CD14-positive monocyte (primary cell): ENCODE measurements at regions not wholly inside any gene's neighbourhood (a gene's known extent, or its start where the extent isn't known, plus 50 kb on each side); places are given as distances from the start of the nearest gene placed in this dataset.

Experiments used
- DNase-seq, 3 donors: peaks; one replicate each; pipeline ENCODE4 v3.0.0-alpha.2; 2011 to 2022
- H2AFZ ChIP-seq: 2 replicates; pipeline ENCODE4 v1.6.0; 2012; ENCODE audit warnings: mild to moderate bottlenecking, low read depth, low read length, inconsistent platforms; ENCODE audit not compliant: insufficient read depth, poor library complexity, severe bottlenecking
- H3K27ac ChIP-seq, 2 donors: 1 replicate in 1 of 2; 2 replicates in 1 of 2; pipeline ENCODE4 v1.5.1; 2012 to 2013; ENCODE audit warnings: low read length in 2 of 2, control low read depth in 1 of 2, inconsistent platforms in 1 of 2, low read depth in 1 of 2, mild to moderate bottlenecking in 1 of 2
- H3K27me3 ChIP-seq, 2 donors: one replicate each; pipeline versions ENCODE4 v1.6.0 to v1.6.1; 2011 to 2013; ENCODE audit warnings: low read length in 2 of 2; ENCODE audit not compliant: control insufficient read depth in 2 of 2, insufficient read depth in 2 of 2
- H3K36me3 ChIP-seq, 2 donors: replicated peaks in 1 of 2; 1 replicate in 1 of 2; 2 replicates in 1 of 2; pipeline versions ENCODE4 v1.5.1 to v1.6.1; 2012 to 2013; ENCODE audit warnings: low read length in 2 of 2, control low read depth in 1 of 2, inconsistent platforms in 1 of 2, mild to moderate bottlenecking in 1 of 2; ENCODE audit not compliant: insufficient read depth in 2 of 2, control insufficient read depth in 1 of 2
- H3K4me1 ChIP-seq, 2 donors: 1 replicate in 1 of 2; 2 replicates in 1 of 2; pipeline versions ENCODE4 v1.5.1 to v1.6.1; 2012 to 2013; ENCODE audit warnings: low read length in 2 of 2, control low read depth in 1 of 2, inconsistent platforms in 1 of 2, mild to moderate bottlenecking in 1 of 2, moderate library complexity in 1 of 2; ENCODE audit not compliant: insufficient read depth in 2 of 2, control insufficient read depth in 1 of 2
- H3K4me2 ChIP-seq: replicated peaks from 2 replicates; pipeline ENCODE3; 2012; ENCODE audit warnings: low read length, moderate library complexity, mild to moderate bottlenecking; ENCODE audit not compliant: poor library complexity, severe bottlenecking; ENCODE audit errors: extremely low read depth
- H3K4me3 ChIP-seq, 3 experiments: fragments of 200-600 bp in 1 of 3; sonication (generic) in 1 of 3; replicated peaks in 1 of 3; 1 replicate in 2 of 3; 2 replicates in 1 of 3; pipeline ENCODE4 v1.5.1; 2011 to 2013; ENCODE audit warnings: low read length in 3 of 3, mild to moderate bottlenecking in 3 of 3, control low read depth in 2 of 3, low read depth in 2 of 3, inconsistent platforms in 1 of 3, moderate library complexity in 1 of 3
- H3K79me2 ChIP-seq: 2 replicates; pipeline ENCODE4 v1.6.0; 2012; ENCODE audit warnings: mild to moderate bottlenecking, control low read depth, inconsistent platforms, low read length, moderate library complexity; ENCODE audit not compliant: insufficient read depth
- H3K9ac ChIP-seq: 2 replicates; pipeline ENCODE4 v1.6.0; 2017; ENCODE audit warnings: low read length, mild to moderate bottlenecking; ENCODE audit not compliant: insufficient read depth, poor library complexity, severe bottlenecking
- H3K9me3 ChIP-seq, 2 donors: replicated peaks in 1 of 2; 1 replicate in 1 of 2; 2 replicates in 1 of 2; pipeline versions ENCODE4 v1.5.1 to v1.6.1; 2012 to 2013; ENCODE audit warnings: low read length in 2 of 2, control low read depth in 1 of 2; ENCODE audit not compliant: control insufficient read depth in 1 of 2, insufficient read depth in 1 of 2
- H4K20me1 ChIP-seq: 2 replicates; pipeline ENCODE4 v1.6.0; 2012; ENCODE audit warnings: mild to moderate bottlenecking, low read length, control low read depth, moderate library complexity; ENCODE audit not compliant: insufficient read depth
- H3K27ac Mint-ChIP-seq, 7 donors: one replicate each; pipeline ENCODE4 v1.8.0; 2020; ENCODE audit warnings: mild to moderate bottlenecking in 7 of 7, mixed read lengths in 7 of 7, moderate library complexity in 6 of 7, inconsistent platforms in 2 of 7
- H3K27me3 Mint-ChIP-seq, 3 donors: one replicate each; pipeline ENCODE4 v1.8.0; 2021 to 2022; ENCODE audit warnings: low read depth in 3 of 3, mild to moderate bottlenecking in 3 of 3, mixed read lengths in 3 of 3, moderate library complexity in 3 of 3, inconsistent platforms in 1 of 3
- H3K36me3 Mint-ChIP-seq, 2 donors: one replicate each; pipeline ENCODE4 v1.8.0; 2020; ENCODE audit warnings: mixed read lengths in 2 of 2, inconsistent platforms in 1 of 2, mild to moderate bottlenecking in 1 of 2
- H3K4me1 Mint-ChIP-seq: one replicate; pipeline ENCODE4 v1.8.0; 2020; ENCODE audit warnings: mild to moderate bottlenecking, mixed read lengths
- H3K4me3 Mint-ChIP-seq, 2 donors: one replicate each; pipeline ENCODE4 v1.8.0; 2020; ENCODE audit warnings: mild to moderate bottlenecking in 2 of 2, mixed read lengths in 2 of 2, moderate library complexity in 1 of 2
- H3K9me3 Mint-ChIP-seq, 7 donors: one replicate each; pipeline ENCODE4 v1.8.0; 2020 to 2022; ENCODE audit warnings: mixed read lengths in 7 of 7, mild to moderate bottlenecking in 6 of 7, moderate library complexity in 6 of 7, inconsistent platforms in 2 of 7
- WGBS: methylation state at CpG from one replicate; pipeline ENCODE4 v1.1.5; 2013; ENCODE audit warnings: missing lambda C conversion rate; ENCODE audit not compliant: insufficient coverage; 5-methylcytosine and 5-hydroxymethylcytosine counted together
- intact Hi-C, 2 donors: fragments of 100-400 bp; cut with micrococcal nuclease; formaldehyde crosslinking; loops; one replicate each; pipeline versions ENCODE4 v1.15.0 to v1.15.1; 2023
- TF ChIP-seq, protein P1 (sequence below): fragments of 200-600 bp; IDR thresholded peaks from one replicate; pipeline ENCODE4 v1.8.0; 2022; ENCODE audit warnings: antibody characterized with exemption, mild to moderate bottlenecking

DNA sequence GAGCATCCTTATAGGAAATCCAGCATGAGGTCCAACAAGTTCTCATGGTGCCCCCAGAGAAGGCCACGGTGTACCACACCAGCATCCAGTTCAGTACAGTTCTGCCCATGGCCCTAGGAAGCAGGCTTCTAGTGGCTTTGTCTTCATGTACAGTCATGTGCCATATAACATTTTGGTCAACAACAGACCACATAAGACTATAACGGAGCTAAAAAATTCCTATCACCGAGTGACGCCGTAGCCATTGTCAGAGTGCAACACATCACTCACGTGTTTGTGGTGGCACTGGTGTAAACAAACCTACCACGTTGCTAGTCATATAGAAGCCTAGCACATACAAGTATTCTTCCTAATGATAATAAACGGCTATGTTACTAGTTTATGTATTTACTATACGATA, 209.0 kb downstream of the ARRDC4 start:
- Histone ChIP-seq H3K36me3 (no peaks in the 10 kb centered on the region), H3K9me3 (no peaks in the 10 kb centered on the region), H2AFZ (no peak overlapping the region), H3K9ac (no peak overlapping the region), H3K4me3 (no peak overlapping the region), H3K27me3 (no peaks in the 10 kb centered on the region), H3K4me1 (peaks cover 0 to 1% of the 10 kb centered on the region in 2 donors), H3K79me2 (no peaks in the 10 kb centered on the region), H3K27ac (no peak overlapping the region), H3K4me2 (no peak overlapping the region), H4K20me1 (no peaks in the 10 kb centered on the region)
- DNase-seq, result no peak
- H3K4me3 Mint-ChIP-seq, result no peak overlapping the region
- no peaks in the 10 kb centered on the region for H3K4me1 Mint-ChIP-seq
- peaks cover 1 to 8% (median 3%) of the 10 kb centered on the region in 3 donors for H3K27me3 Mint-ChIP-seq
- H3K9me3 Mint-ChIP-seq, result no peaks in the 10 kb centered on the region
- TF ChIP-seq, protein P1, sequence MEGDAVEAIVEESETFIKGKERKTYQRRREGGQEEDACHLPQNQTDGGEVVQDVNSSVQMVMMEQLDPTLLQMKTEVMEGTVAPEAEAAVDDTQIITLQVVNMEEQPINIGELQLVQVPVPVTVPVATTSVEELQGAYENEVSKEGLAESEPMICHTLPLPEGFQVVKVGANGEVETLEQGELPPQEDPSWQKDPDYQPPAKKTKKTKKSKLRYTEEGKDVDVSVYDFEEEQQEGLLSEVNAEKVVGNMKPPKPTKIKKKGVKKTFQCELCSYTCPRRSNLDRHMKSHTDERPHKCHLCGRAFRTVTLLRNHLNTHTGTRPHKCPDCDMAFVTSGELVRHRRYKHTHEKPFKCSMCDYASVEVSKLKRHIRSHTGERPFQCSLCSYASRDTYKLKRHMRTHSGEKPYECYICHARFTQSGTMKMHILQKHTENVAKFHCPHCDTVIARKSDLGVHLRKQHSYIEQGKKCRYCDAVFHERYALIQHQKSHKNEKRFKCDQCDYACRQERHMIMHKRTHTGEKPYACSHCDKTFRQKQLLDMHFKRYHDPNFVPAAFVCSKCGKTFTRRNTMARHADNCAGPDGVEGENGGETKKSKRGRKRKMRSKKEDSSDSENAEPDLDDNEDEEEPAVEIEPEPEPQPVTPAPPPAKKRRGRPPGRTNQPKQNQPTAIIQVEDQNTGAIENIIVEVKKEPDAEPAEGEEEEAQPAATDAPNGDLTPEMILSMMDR, result no peak
- H3K36me3 Mint-ChIP-seq, result no peaks in the 10 kb centered on the region
- intact Hi-C loops, result no loop called here
- H3K27ac Mint-ChIP-seq, result no peak overlapping the region
- 51% methylated on average over 4 of the region's 9 CpGs for WGBS

DNA sequence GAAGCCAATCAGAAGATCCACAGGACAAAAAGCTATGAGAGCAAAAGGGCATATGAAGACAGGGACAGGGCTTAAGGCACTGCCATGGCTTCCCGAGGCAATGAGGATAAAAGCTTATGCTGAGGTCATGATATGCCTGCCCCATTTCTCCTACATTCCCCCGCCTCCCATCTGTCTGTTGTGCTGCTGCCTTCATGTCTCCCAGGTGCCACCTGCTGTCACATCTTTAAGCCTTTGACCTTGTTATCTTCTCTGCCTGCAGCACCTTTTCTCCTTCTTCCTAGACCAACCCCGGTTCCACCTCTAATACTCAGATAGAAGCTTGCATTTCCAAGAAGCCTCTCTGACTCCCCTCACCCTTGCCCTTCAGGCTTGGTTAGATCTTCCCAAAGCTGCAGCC, 213.8 kb downstream of the ARRDC4 start:
- H3K4me2 ChIP-seq, result no peak overlapping the region
- H3K9me3 Mint-ChIP-seq, result no peaks in the 10 kb centered on the region
- H3K36me3 Mint-ChIP-seq, result no peaks in the 10 kb centered on the region
- 29% methylated on average over 1 of the region's 3 CpGs for WGBS
- H3K27ac ChIP-seq, result no peak overlapping the region
- H2AFZ ChIP-seq, result no peak overlapping the region
- DNase-seq, result no peak
- intact Hi-C loops, result no loop called here
- no peak overlapping the region for H3K4me3 Mint-ChIP-seq
- H3K79me2 ChIP-seq, result no peaks in the 10 kb centered on the region
- no peaks in the 10 kb centered on the region for H3K9me3 ChIP-seq
- H3K27me3 ChIP-seq, result peaks cover 0 to 6% of the 10 kb centered on the region in 2 donors
- no peaks in the 10 kb centered on the region for H3K36me3 ChIP-seq
- H3K4me1 Mint-ChIP-seq, result peaks cover 1% of the 10 kb centered on the region
- H4K20me1 ChIP-seq, result no peaks in the 10 kb centered on the region
- TF ChIP-seq, protein P1, result no peak
- no peak overlapping the region for H3K4me3 ChIP-seq
- peaks cover 8 to 14% (median 12%) of the 10 kb centered on the region in 3 donors for H3K27me3 Mint-ChIP-seq
- no peak overlapping the region for H3K27ac Mint-ChIP-seq
- H3K4me1 ChIP-seq, result no peaks in the 10 kb centered on the region
- no peak overlapping the region for H3K9ac ChIP-seq
